Stimulated activated CD8-positive, alpha-beta memory T cell treated with anti-CD3 and anti-CD28 coated beads, Interleukin-7, amount 100 ng/mL, for 4 hours (primary cell): ENCODE measurements at regions not wholly inside any gene's neighbourhood (a gene's known extent, or its start where the extent isn't known, plus 50 kb on each side); places are given as distances from the start of the nearest gene placed in this dataset.
"Not testable (repeated sequence)": the region's sequence is repeated elsewhere in the genome, so short reads cannot be mapped to it uniquely, and the experiment has no call there.

Source experiments
- DNase-seq, 2 donors: peaks; one replicate each; pipeline ENCODE4 v3.0.0-alpha.2; 2020; ENCODE audit warnings: low read depth in 2 of 2

GRCh38 chr6:15956205-15957106, 172.4 kb upstream of the MYLIP start:
- DNase-seq: no peak

GRCh38 chr6:15955484-15955883, 173.4 kb upstream of the MYLIP start:
- DNase-seq: no peak

- DNase-seq: no peak
Measured at GRCh38 chr6:15953152-15953880, 175.6 kb upstream of the MYLIP start.

GRCh38 chr6:15952231-15953151, 176.4 kb upstream of the MYLIP start:
- no peak for DNase-seq

GRCh38 chr6:15950962-15951569, 177.8 kb upstream of the MYLIP start:
- no peak for DNase-seq

- DNase-seq: no peak
Measured at GRCh38 chr6:15949982-15950381, 178.9 kb upstream of the MYLIP start.

- no peak for DNase-seq
Measured at GRCh38 chr6:15948930-15949900, 179.7 kb upstream of the MYLIP start.

GRCh38 chr6:15947923-15948322, 181.0 kb upstream of the MYLIP start:
- DNase-seq: no peak

GRCh38 chr6:15947436-15947835, 181.4 kb upstream of the MYLIP start:
- no peak for DNase-seq

GRCh38 chr6:15946701-15947385, 182.0 kb upstream of the MYLIP start:
- no peak for DNase-seq

GRCh38 chr6:15945593-15946159, 183.2 kb upstream of the MYLIP start:
- no peak for DNase-seq

GRCh38 chr6:15943423-15943822, 185.5 kb upstream of the MYLIP start:
- DNase-seq: no peak

GRCh38 chr6:15941168-15941567, 187.7 kb upstream of the MYLIP start:
- DNase-seq: no peak

- DNase-seq: no peak
Measured at GRCh38 chr6:15938107-15938506, 190.8 kb upstream of the MYLIP start.

- no peak for DNase-seq
Measured at GRCh38 chr6:15937602-15938001, 191.3 kb upstream of the MYLIP start.

GRCh38 chr6:15936503-15936902, 192.4 kb upstream of the MYLIP start:
- DNase-seq: no peak

- no peak for DNase-seq
Measured at GRCh38 chr6:15935661-15936060, 193.2 kb upstream of the MYLIP start.

- DNase-seq: not testable (repeated sequence)
Measured at GRCh38 chr6:15931697-15932096, 197.2 kb upstream of the MYLIP start.

GRCh38 chr6:15930207-15930606, 198.7 kb upstream of the MYLIP start:
- no peak for DNase-seq
